ENCODE measurements at regions not wholly inside any gene's neighbourhood (a gene's known extent, or its start where the extent isn't known, plus 50 kb on each side); places are given as distances from the start of the nearest gene placed in this dataset.
A peak's percentile ranks its signal among the peaks of the same experiment; 100 is the strongest.
"Not testable (repeated sequence)": the region's sequence is repeated elsewhere in the genome, so short reads cannot be mapped to it uniquely, and the experiment has no call there.

DNA sequence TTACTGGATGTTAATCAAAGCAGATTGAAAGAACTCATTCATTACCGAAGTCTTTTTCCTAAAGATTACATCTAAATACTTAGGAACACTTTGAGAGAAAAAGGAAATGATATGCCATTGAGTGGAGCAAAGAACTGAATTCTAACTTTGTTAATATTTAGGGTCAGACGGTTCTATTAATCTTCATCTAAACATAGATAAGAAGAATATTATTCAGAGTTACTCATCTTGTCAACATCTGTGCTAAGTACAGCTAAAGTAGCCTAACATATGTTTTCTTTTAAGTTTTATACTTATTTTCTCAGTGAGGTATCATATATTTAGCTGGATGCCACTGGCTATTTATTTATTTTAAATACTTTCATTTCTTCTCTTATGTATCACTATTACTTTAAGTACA, 1763.7 kb downstream of the EFNA5 start:
- no peak for DNase-seq (ENCODE audit: low spot score)

DNA sequence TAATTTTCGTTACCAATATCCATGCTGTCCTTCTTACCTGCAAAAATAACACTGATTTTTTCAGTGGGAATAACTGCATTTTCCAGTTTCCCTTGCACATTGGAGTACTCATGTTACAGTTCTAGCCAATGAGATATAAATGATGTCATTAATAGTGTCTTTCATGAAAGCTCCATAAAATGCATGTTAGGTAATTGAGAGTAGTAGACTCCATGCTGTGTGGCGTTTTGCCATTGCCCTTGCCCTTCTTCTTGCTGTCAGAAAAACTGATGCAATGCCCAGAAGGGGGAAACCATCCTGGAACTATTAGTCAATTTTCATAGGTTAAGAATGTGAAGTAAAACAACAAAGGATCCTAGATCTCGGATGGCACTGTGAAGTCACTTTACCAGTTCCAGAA, 1765.3 kb downstream of the EFNA5 start:
- DNase-seq (ENCODE audit: low spot score): no peak

DNA sequence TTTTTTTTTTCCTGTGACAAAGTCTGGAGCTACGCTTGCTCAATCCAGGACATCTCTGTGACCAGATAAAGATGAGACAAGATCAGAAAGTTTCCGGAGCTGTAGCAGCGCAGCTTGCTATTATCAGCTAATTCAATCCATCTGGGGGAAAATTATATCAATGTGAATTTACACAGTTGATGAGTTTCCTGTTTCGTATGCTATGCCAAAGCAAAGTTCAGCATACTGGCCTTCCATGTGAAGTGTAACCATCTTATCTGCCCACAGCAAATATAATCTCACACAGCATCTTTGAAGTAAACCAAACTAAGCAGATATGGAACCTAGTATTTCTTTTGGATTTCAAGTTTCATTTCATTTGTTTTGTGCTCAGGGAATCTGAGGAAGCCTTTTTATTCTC, 1767.7 kb downstream of the EFNA5 start:
- no peak for DNase-seq (ENCODE audit: low spot score)

DNA sequence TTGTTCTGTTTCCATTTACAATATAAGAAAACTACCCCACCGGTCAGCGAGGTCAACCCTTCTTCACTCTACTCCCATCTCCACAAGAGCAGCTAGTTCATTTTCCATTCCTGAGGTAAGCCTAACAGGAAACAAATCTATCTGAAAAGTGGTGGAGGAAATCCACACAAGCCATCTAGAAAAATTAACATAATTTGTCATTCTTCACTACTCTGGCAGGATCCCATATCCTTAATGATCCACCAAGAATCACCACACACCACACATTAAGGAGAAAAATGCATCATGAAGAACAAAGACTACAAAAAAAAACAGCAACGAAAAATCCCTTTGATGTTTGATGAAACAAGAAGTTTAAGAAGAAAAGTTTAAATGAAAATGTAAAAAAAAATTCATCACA, 1771.0 kb downstream of the EFNA5 start:
- no peak for DNase-seq (ENCODE audit: low spot score)

DNA sequence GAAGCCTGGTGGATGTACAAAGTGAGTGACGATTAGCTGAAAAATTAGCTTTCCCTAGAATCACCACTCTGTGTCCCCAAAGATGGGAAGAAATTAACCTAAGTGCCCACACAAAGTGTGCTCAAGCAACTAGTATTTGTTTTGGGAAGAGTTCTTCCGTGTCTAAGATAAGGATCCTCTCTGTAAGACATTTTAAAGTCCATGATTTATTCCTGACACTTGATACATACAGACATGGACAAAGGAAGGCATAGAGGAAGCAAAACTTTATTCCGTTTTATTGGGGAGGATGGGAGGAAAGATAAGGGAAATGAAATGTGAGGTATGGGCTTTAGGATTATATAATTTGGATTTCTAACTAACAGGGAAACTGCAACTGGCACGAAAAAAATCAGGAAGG, 1772.6 kb downstream of the EFNA5 start:
- no peak for DNase-seq (ENCODE audit: low spot score)

DNA sequence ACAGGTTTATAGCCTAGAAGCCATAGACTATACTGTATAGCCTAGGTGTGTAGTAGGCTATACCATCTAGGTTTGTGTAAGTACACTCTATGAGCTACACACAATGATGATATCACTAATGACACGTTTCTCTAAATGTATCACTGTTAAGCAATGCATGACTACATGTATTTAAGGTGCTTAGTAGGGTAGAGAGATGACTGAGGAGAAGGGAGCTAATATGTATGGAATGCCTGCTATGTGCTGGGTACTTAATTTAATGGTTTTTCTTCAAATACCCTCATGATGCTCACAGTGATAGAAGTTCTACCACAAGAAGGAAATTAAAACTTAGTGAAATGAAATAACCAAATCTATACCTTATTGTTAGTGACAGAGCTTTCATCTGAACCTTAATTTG, 1785.5 kb downstream of the EFNA5 start:
- no peak for DNase-seq (ENCODE audit: low spot score)

DNA sequence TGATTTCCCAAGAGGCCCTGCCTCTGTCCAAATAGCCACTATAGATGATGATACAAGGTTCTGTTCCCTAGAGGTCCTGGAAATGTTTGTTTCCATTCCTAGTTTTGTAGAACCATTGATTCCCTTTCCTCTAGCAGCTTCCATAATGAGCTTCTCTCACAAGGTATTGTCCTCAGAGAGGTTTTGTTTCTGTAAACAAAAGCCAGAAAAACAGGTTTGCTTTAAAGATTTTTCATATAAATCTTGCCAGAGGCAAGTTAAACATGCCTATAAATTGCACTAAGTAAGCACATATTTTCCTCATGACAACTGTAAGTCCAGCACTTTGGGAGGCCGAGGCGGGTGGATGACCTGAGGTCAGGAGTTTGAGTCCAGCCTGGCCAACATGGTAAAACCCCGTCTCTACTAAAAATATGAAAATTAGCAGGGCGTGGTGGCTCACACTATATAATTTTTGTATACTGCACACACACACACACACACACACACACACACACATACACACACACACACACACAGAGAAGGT, 1787.7 kb downstream of the EFNA5 start:
- no peak for DNase-seq (ENCODE audit: low spot score)

DNA sequence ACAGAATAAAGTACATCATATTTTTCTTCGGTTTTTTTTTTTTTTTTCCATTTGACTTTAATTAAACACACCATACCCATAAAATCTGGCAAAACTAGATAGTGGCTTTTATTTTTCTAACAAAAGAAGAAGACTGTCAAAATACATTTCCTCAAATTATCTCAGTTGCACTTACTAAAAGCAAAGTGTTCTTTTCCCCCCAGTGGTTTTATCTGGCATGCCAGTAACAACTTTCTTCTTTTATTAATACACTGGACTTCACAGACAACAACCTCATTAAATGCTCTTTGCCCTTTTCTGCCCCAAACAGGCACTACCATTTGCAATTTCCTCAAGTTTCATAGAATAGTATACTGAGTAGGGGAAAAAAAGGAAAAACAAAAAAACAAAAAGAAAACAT, 1792.3 kb downstream of the EFNA5 start:
- no peak for DNase-seq (ENCODE audit: low spot score)

DNA sequence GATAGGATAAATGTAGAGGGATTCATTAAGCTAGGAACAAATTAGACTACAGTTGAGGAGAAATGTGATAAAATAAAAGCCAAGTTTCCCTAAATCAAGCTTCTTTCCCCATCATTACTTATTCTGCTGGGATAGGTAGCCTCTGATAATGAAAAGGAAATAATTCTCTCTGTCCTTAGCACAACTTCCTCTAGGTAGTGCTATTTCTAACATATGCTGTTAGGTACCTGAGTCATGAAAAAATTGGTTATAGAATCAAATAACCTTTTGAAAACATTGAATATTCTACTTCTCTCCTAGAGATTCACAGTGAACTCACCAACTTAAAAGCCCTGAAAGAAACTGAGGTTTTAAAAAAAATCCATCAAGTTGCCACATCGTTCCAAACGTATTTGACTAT, 1793.1 kb downstream of the EFNA5 start:
- DNase-seq (ENCODE audit: low spot score): no peak

DNA sequence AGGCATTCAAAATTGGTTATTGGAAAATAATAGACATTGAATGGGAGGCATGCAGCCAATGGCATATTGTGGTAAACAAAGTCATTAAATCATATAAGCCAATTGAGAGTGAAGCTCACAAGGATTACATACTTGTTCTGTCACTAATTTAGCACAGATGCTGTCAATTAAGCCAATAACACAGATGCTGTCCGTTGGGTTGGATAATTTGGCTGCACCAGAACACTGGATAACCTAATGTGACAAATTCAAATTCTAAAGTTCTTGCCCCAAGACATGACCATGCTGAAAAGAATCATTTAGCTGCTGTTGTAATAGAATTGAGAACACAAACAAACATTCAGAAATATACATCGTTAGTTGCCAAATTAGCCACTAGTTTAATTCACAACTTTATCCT, 1796.4 kb downstream of the EFNA5 start:
- DNase-seq (ENCODE audit: low spot score): no peak

DNA sequence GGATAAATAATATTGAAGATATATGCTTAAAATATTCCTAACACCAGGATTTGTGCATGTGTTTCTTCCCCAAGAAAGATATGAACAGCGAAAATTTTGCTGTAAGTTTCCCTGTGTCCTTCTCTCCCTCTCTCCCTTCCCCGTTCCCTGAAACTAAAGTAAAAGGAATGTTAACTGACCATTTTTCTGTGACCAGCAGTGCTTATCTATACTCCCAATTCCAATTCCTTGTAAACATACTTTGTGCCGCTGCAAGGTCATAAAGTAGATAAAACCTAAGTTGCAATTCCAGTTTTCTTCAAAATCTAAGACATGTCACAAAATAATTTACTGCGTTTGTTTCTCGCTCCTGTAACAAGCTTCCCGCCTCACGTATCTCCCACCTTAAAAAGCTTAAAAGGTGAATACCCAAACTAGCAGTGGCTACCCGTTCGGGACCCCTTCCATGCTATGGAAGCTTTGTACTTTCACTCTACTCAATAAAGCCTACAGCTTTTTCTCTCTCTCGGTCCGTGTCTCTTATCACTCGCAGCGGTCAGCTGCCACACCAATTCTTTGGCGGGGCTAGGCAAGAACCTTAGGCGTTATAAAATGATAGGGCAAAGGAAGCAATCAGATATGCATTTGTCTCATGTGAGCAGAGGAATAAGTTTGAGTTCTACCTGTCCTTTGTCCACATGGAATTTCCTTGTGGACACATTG, 1798.0 kb downstream of the EFNA5 start:
- DNase-seq (ENCODE audit: low spot score): no peak

DNA sequence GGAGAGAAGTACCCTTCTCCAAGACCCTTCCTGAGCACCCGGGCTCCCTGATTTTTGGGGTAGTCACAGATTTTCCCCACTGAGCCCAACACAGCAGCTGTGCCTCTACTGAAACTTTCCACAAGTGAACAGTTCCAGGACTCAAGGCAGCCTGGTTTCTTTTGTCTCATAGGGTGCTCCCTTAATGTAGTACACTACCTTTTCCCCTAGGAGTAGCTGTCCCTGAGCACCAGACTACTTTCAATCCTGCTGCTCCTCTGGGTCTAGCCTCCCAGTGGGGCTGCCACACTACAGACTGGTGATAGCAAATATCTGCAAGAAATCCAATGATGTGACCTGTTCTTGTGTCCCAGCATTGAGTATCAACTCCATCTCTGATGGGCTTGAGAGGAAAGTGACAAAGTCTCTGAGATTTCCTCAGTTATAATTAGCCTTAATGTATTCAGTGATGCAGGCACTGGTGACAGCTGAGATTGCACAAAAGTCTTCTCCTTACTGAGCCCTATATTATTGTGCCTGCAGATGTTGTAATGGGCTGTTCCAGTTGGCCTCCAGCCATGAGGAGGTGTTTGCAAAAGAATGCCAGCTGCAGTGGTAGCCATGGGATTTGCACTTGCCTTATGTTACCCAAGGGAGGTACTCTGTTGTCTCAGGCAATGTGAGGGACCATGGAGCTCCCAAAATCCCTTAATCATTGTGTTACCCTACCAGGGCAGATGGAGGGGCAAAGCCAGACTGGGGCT, 1802.5 kb downstream of the EFNA5 start:
- no peak for DNase-seq (ENCODE audit: low spot score)

DNA sequence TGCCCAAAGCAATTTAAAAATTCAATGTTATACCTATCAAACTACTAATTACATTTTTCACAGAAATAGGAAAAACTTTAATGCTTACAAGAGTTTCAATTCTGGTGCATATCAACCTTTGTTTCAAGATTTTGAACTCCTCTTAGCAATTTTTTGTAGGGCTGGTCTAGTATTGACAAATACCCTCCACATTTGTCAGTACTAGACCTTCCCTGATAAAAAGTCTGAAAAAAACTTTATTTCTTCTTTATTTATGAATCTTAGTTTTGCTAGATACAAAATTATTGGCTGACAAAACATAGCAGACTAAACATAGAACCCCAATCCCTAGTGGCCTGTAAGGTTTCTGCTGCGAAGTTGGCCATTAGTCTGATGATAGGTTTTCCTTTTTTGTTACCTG, 1804.9 kb downstream of the EFNA5 start:
- no peak for DNase-seq (ENCODE audit: low spot score)

DNA sequence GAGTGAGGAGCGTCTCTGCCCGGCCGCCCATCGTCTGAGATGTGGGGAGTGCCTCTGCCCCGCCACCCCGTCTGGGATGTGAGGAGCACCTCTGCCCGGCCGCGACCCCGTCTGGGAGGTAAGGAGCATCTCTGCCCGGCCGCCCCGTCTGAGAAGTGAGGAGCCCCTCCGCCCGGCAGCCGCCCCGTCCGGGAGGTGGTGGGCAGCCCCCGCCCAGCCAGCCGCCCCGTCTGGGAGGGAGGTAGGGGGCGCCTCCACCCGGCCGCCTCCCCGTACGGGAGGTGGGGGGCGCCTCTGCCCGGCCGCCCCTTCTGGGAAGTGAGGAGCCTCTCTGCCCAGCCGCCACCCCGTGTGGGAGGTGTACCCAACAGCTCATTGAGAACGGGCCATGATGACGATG, 1811.4 kb downstream of the EFNA5 start:
- not testable (repeated sequence) for DNase-seq (ENCODE audit: low spot score)

DNA sequence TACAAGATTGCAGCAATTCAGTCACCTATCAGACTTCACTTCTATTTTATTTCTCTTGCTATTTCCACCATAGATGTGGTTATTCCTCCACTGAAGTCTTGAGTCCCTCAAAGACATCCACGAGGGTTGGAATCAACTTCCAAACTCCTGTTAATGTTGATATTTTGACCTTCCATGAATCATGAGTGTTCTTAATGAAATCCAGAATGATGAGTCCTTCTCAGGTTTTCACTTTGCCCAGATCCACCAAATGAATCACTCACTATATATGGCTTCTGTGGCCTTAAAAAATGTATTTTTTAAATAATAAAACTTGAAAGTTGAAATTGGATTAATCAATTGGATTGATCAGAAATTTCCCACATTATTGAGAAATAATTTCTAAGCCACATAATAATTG, 1821.0 kb downstream of the EFNA5 start:
- no peak for DNase-seq (ENCODE audit: low spot score)

DNA sequence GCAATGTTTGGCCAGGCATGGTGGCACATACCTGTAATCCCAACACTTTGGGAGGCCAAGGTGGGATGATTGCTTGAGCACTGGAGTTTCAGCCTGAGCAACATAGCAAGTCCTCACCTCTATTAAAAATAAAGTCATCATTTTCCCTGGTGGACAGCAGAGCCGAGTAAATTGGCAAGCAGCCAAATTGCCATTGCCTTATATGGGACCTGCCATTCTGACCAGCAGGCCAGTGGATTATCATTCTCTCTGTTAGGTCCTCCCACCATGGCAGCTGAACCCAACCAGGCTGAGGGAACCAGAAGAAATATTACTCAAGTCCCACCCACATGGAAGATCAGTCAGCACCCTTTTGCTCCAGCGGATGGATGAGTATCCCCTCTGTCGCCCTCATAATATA, 1829.9 kb downstream of the EFNA5 start:
- no peak for DNase-seq (ENCODE audit: low spot score)

DNA sequence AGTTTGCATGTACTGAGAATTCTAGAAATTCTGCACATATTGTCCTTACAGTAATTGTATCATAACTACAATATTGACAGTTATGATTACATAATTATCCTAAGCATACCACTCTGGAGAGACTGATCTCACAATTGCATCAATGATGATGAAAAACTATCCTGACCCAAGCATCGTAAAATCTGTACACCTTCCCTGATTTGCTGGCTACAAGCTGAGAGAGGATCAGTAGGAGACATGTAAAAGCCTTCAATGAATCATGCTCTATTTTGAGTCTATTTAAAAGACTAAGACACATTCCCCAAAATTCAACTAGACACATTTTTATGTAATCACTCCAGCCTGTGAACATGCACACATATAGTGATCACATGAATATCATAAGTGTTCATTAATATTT, 1833.8 kb downstream of the EFNA5 start:
- DNase-seq (ENCODE audit: low spot score): no peak

DNA sequence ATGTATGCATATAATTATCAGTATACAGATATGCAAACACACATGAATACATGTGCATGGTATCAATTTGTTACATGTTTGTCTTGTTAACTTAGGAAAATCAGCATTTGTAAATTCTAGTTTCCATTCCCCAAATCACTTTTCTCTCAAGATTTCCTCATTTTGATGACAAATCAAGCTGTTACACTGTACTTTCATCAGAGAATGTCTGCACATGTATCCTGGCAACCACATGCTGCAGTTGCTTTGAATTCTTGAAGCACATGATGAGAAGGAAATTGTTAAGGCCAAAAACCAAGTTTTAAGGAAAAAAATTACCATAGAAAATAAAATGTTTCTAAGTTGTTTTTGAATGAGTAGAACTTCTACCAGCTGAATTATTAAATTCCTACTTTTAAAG, 1834.5 kb downstream of the EFNA5 start:
- peak; percentile 28 for DNase-seq (ENCODE audit: low spot score)

DNA sequence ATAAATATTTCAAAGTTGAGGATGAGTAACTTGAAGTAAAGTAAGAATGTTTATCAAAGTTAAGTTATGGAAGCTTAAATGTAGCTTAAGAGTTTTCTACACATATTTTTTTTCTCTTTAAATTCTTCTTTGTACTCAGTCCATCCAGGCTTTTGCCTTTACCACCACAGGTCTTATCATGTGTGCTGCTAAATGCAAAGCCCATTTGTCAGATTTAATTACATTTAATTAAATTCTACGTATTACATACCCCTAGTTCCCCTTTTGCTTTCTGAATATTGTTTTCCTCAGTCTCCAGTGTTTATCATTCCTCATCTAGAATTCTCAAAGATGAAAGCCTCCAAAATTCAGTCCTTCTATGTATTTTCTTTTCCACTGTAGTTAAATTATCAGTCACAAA, 1841.9 kb downstream of the EFNA5 start:
- no peak for DNase-seq (ENCODE audit: low spot score)

DNA sequence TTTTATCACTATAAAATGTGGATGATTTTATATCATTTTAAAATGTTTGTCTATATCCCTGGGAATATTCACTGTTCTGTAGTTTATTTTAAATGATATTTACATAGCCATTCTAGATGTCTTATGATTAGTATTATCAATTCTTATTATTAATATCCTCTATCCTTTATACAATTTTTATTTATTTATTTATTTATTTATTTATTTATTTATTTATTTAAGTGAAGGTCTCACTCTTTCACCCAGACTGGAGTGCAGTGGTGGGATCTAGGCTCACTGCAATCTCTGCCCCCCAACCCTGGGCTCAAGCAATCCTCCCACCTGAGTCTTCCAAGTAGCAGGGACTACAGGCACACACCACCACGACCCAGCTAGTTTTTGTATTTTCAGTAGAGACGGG, 1848.9 kb downstream of the EFNA5 start:
- no peak for DNase-seq (ENCODE audit: low spot score)

DNA sequence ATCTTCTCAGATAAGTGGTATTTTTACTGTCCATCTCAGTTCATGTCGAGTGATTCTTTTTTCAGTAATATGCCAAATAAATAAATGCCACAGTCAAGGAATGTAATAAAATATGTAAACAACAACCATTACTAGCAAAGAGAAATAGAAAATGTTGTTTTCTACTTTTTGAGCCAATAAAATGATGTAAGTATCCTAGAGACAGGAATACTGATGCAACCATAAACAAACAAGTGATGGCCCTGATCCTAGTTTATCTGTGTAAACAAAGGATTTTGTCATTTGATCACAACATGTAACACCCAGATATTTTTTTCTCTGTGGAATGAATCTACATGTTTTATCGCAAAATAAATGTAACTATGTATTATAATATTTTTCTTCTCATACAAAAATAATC, 1852.8 kb downstream of the EFNA5 start:
- no peak for DNase-seq (ENCODE audit: low spot score)

DNA sequence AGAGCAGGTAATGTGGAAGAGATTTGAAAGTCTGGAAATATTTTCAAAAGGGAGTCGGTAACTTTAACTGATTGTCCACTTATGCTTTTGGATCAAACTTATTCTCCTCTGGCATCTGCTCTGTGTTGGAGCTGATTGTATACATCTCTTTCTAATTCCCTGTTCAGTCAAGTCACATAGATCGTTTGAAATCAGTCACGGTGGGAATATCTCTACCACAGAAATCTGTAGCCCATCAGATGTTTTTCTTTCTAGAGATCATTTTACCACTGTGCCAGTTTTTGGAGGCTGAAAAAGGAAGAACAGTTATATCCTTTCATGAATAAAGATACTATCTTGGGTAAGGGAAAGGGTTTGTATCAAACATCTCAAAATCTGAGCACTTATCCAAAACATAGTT, 1853.3 kb downstream of the EFNA5 start:
- no peak for DNase-seq (ENCODE audit: low spot score)

DNA sequence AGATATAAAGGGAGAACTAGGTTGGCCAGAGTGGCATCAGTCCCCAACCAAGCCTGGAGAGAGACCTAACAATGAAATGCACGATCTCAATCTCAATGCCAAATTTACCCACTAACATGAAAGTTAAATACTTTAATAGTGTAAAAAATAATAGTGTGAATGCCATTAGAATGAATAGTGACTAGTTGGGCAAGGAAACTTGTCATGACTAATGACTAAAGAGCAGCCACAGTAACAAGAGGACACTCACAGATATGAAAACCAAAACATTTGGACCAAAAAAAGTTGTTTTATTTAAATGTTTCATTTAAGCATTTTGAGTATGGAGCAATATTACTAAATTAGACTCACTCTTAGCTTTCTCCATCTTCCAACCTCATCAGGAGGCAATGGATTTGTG, 1853.8 kb downstream of the EFNA5 start:
- DNase-seq (ENCODE audit: low spot score): no peak

DNA sequence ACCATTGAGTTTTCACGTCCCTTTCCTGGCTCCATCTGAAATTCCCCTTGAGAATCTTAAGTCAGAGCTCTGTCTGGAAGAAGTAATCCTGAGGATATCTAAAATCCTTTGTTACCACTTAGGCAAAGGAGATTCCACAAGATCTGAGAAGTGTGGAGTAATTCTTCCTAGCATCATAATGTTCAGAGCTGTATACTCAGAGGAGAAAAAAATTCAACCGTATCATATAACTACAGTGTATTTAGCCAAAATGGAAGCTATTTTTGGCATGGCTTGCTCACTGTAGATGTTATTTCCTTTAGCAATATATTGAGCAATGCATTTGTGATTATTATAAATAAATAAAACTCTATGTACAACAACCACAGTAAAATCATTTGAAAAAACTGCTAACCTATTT, 1858.4 kb downstream of the EFNA5 start:
- no peak for DNase-seq (ENCODE audit: low spot score)
